NCI-H526 treated with DMSO at 0.1 percent for 48 hours (cell line): ENCODE measurements at regions not wholly inside any gene's neighbourhood (a gene's known extent, or its start where the extent isn't known, plus 50 kb on each side); places are given as distances from the start of the nearest gene placed in this dataset.
"Not testable (repeated sequence)": the region's sequence is repeated elsewhere in the genome, so short reads cannot be mapped to it uniquely, and the experiment has no call there.

Experiments used
- DNase-seq: peaks from one replicate; lab custom pipeline; 2025; lab: John Stamatoyannopoulos, UW

DNA sequence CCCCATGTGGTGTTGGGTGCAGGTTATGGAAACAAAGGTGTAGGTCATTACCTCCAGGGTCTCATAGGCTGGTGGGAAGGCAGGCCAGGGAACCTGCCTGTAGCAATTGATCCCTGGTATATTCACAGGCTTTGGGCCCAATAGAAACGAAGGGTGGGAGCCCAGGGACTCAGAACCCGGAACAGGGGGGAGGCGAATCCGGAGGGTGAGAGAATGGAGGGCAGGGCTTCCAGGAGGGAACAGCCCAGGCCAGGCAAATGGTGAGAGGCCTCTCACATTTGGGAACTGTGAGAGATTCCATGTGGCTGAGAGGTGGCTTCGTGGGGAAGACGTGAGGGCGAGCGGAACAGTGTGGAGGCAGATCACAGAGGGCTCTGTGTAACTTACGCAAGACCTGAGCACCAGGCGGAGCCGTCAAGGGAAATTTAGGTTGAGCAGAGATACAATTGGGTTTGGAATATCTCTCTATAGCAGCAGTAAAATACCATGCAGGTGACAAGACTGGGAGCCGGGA lies 267.1 kb downstream of the ERMARD start:
- DNase-seq: no peak

DNA sequence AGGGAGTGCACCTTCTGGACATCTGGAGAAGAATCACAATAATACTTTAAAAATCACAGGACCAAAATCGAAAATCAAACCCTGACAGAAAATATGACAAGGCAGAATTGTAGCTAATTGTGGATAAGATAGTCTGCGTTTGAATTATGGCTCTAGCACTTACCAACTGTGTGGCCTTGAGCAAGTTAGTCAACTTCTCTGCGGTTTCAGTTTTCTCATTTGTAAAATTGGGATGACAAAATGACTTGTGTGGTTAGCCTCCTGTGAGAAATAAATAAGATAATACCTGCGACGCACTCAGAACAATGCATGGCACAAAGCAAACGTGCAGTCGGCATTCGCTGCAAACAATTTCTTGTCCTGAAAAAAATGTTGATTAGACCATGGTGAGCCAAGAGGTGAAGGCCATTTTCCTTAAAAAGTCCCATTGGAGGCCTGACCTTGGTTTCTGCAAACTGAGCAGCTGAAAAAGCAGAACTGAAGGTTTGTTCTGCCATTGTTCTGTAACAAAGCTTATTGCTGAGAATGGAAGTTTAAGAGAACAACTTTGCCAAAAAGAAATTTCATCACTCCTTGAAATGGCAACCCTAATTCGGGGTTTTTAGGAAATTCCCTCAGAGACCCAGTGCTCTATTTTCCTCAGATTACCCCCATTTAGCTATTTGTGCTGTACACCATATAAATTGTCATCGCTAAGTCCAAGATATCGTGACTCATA lies 266.3 kb downstream of the ERMARD start:
- no peak for DNase-seq

DNA sequence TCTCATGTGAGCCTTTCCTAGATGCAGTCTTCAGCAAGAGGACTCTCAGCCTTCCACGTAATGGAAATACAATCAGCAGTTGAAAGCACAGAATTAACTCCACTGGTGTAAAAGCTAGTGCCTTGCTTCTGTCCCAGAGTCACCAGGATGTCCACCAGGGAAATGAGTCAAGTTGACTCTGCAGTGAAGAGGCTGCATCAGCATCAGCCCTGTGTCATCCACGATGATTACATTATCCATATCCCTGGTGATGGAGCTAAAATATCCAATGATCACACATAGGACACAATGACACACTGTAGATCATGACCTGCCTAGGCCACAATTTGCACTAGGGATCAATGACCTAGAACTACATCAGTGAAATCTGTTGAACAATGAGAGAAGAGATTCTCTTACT lies 262.4 kb downstream of the ERMARD start:
- DNase-seq: no peak

DNA sequence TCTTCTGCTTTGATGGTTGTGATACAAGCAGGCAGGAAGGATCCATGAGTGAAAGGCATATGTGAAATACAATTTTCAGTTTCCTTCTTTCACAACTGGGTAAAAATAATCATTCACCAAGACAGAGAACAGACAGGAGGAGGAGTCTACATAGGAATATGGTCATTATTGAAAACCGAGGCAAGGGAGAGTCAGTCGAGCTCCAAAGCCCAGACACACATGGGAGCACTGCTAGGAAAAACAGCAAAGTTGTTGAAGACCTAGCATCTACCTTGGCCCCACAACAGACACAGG lies 260.6 kb downstream of the ERMARD start:
- DNase-seq: no peak

DNA sequence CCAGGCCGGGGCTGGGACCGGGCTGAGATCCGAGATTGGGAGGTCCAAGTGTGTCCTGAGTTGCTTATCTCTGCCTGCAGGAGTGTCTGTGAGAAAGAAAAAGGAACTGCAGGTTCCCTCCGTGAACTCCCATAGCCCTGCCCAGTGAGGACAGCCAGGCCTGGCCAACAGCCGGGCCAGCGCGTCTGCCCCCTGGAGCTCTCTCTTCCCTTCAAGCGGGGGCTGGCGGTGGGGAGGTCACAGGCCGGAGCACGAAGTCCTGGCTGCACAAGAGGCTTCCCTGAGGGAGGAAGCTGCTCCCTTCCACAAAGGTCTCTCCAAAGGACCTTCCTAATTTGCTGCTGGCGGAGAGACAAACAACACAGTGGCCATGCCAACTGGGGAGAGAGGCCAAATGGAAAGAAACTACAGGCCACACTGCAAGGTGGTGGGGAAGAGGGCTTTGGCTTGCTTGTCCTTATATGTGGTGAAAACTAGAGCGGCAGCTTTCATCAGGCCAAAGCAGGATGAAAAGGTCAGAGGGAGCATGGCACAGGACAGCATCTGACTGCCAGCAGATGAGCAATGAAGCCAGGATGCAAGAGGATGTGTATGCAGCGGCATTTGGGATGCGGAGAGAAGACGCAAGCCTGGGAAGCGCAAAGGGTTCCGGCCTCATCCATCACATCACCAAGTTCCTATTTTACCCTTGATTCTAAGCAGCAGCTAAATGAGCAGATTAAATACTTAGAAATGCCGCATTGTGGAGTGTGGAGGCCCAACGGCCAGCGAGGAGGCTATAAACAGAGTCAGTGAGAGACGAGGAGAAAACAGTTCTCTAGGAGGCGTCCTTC lies 260.0 kb downstream of the ERMARD start:
- no peak for DNase-seq

DNA sequence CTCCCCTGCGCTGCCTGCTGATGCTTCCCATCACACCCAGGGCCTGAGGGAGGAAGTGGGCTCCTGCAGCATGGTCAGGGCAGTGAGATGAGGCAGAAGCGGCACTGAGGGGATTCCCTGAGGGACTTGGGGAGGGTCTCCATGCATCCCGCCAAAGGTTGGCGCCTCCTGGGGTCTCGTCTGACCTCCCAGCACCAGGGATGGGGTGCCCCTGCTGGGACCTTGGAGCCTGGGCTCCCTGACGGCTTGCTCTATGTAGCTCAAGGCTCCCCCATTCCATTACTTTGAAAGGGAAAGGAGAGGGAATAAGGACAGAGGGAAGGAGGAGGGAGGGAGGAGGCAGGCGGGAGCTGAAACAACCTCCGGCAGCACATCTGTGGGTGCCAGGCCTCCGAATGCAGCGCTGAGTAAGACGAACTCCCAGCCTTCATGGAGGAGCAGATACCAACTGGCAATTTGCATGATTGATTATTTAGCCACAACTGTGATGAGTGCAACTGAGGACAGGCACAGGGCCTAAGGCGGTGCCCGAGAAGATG lies 259.3 kb downstream of the ERMARD start:
- DNase-seq: no peak

DNA sequence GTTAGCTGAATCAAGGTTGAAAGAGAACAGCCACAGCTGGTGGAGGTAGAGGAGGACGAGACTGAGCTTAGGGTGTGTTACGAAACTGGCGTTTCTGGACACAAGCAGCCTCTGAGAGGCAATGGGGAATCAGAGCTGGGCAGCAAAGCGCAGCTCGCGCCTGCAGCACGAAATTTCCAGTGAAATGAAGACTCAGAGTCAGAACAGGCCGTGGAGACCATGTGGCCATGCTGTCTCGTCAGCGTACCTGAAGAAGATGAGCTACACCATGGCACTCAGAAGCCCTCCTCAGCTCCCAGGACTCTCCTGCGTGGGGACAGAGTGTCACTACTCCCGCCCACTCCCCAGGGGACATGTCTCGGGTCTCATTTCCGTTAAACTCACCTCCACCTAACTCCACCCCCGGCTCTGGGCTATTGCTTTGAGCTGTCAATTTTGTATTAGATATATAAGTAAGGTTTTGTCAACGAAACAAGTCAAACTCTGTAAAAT lies 256.9 kb downstream of the ERMARD start:
- no peak for DNase-seq

DNA sequence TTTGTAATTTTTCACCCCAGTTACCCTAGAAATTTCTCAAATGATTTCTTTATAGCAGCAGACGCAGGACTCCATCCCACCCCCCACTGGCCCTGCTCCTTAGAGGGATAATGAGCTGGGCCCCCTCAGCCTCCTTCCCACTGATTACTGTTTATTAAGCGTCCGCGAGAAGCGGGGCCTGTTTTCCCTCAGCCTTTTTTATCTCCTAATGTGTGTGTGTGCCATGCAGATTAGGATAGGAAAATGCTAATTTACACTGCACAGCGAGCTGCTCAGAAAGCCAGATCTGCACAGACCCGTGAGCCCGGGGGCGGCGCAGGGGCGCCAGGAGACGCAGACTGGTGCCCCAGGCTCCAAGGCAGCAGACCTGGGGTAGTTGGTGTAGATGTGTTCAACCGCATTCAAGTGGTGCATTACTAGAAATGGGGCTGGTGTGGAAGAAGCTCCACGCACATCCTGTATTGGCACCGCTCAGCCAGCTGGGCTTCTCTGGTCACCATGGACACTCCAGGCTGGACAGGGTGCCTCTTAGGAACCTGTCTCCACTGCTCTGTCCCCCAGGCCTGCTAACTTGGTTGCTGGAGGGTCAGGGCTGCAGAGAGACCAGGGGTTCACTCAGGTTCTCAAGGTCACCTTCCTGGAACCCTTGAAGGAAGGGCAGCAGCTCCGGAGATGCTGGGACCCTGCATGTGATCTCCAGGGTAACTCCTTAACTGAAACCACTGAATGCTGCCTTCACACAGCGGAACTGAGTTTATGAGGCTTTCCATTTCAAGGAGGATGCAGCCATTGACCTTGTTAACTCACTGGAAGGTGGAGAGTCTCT lies 256.3 kb downstream of the ERMARD start:
- DNase-seq: peak; percentile 53

DNA sequence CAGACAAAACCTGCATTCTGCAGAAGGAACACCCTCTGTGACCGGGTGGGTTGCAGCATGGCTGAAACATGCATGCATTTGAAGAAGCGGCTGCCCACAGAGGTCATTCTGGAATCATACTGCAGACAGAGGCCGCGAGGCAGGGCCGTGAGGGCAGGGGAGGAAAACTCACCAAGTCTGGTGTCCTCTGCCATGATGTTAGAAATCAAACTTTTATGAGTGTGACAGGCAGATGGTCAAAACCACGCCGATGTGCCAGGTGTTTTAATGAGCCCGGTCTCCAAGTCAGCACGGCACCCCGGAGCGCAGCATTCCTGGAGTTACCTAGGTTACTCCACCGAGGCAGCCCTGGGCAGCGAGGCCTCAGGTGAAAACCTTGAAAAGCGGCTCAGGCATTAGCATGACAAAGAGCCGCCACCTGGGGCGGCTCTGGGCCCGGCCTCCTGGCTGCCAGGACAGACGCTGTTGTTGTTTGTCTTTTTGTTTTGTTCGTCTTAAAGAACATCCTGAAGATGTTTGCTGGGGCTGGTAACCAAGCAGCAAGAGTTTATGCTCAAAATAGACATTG lies 255.6 kb downstream of the ERMARD start:
- DNase-seq: no peak

DNA sequence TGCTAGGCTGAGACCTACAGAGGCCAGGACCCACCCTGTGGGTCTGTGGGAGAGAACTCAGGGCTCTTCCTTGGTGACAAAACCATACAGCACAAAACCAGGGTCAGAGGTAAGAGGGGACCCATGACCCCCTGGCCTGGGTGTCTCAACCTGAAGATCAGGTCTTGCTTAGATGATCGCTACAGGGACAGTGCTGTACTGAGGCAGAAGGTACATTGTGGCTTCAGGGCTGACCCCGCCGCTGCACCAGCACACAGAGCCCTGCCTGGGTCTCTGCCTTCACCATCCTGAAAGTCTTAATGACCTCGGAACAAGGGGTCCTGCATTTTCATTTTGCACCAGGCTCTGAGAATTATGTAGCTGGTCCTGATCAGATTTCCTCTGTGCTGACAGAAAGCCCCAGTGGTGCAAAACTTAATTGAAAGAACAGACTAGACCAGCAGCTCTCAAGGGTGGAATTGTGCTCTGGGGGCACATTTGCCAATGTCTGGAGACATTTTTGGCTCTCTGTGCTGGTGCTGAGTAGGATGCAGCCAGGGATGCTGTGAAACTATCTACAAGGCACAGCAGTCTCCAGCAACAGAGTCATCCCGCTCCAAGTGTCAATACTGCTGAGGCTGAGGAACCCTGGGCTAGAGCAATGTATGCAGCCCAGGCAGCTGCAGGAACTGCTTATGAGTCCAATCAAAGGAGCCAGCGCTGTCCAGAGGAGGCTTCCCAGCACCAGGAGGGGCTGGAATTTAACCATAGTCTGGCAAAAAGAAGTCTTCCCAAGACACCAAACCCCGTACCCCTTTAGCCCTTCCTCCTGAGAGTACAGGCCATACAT lies 254.9 kb downstream of the ERMARD start:
- DNase-seq: no peak

DNA sequence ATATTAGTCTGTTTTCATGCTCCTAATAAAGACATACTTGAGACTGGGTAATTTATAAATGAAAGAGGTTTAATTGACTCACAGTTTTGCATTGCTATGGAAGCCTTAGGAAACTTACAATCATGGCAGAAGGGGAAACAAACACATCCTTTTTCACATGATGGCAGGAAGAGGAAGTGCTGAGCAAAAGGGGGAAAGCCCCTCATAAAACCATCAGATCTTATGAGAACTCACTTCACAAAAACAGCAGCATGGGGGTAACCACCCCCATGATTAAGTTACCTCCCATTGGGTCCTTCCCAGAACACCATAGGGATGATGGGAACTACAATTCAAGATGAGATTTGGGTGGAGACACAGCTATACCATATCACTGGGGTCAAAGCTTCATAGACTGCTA lies 254.2 kb downstream of the ERMARD start:
- DNase-seq: no peak

DNA sequence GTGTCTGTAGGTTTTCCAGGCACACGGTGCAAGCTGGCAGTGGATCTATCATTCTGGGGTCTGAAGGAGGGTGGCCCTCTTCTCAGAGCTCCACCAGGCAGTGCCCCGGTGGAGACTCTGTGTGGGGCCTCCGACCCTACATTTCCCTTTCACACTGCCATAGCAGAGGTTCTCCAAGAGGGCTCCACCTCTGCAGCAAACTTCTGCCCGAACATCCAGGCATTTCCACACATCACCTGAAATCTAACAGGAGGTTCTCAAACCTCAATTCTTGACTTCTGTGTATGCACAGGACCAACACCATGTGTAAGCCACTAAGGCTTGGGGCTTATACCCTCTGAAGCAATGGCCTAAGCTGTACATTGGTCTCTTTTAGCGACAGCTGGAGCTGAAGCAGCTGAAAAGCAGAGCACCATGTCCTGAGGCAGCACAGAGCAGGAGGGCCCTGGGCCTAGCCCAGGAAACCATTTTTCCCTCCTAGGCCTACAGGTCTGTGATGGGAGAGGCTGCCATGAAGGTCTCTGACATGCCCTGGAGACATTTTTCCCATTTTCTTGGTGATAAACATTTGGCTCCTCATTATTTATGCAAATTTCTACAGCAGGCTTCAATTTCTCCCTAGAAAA lies 253.3 kb downstream of the ERMARD start:
- DNase-seq: no peak

DNA sequence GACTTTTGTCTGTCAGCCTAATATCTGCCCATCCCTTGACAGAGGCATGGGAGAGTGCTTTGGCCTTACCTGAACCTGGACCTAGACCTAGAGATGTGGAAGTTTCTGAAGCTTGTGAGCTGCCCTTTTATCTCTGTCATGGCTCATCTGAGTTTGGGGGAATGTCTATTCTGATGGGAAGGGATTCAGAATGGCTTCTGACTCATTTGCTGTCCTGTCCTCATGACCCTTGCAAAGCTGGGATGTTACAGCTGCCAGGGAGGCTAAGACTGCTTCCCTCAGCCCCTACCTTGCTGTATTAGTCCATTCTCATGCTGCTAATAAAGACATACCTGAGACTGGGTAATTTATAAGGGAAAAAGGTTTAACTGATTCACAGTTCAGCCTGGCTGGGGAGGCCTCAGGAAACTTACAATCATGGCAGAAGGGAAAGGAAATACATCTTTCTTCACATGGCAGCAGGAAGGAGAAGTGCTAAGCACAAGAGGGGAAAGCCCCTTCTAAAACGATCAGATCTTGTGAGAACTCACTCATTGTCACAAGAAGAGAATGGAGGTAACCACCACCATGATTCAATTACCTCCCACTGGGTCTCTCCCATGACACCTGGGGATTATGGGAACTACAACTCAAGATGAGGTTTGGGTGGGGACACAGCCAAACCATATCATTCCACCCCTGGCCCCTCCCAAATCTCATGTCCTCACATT lies 252.2 kb downstream of the ERMARD start:
- DNase-seq: no peak

DNA sequence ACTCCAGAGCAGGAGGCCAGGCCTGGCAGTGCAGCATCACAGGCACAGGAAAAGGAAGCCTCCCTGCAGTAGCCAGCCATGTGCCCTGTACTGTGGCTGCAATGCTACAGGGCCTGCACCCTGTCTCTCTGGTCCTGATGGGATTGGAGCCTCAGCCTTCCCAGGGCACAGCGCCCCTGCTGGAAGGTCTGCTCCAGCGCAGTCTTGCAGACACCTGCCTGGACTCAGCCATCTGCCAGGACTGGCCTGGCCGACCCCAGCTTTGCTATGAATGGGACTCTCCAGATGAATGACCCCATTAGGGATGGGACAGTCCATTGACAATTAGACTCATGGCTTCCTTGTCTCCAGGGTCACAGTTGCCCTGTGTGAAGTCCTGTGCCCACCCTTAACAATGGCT lies 251.6 kb downstream of the ERMARD start:
- no peak for DNase-seq

DNA sequence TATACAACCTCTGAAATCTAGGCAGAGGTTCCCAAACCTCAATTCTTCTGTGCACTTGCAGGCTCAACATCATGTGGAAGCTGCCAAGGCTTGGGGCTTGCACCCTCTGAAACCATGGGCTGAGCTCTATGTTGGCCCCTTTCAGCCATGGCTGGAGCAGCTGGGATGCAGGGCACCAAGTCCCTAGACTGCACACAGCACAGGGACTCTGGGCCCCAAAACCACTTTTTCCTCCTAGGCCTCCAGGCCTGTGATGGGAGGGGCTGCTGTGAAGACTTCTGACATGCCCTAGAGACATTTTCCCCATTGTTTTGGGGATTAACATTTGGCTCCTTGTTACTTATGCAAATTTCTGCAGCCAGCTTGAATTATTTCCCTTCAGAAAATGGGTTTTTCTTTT lies 250.4 kb downstream of the ERMARD start:
- DNase-seq: not testable (repeated sequence)

DNA sequence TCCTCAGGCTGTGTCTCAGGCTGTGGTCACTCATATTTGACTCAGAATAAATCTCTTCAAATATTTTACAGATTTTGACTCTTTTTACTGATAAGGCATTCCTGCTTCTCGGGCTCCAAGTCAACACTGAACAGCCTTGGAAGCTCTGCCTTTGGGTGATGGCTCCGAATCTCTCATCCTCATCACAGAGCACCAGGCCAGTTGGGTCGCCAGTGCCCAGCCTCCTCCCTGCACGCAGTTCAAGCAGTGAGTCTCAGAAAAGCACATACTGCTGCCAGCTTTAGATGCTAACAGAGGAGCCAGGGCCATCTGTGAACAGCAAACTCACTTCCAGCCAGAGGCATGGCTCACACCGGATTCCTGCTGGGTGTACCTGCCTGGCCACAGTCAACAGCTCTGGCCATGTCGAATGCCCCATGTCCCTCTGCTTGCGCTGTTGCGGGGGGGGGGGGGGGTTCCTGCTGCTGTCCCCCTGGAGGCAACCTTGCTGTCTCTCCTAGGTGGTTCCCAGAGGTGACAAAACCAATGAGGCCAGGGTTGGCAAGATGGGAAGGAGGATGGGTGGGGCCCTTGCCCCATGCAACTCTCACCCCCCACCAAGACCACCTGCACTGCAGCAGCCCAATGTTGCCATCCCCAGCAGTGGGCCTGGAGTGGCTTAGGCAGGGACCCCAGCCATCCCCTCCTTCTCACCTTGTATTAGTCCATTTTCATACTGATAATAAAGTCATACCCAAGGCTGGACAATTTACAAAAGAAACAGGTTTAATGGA lies 248.8 kb downstream of the ERMARD start:
- DNase-seq: no peak

DNA sequence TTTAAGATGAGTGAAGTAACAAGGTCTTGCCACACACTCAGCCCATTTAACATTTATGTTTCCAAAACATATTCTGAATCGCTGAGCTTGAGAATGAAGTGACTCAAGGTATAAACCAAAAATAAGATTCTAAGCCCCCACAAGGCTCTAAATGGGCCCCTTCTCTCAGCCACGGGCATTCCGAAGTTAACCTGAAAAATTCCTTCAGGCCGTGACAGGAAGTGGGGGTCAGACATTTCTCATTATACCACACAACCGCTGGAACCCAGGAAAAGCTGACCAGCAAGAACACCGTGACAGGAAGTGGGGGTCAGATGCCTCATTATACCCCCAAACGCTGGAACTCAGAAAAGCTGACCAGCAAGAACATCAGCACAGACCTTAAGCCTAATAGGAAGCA lies 247.9 kb downstream of the ERMARD start:
- no peak for DNase-seq

DNA sequence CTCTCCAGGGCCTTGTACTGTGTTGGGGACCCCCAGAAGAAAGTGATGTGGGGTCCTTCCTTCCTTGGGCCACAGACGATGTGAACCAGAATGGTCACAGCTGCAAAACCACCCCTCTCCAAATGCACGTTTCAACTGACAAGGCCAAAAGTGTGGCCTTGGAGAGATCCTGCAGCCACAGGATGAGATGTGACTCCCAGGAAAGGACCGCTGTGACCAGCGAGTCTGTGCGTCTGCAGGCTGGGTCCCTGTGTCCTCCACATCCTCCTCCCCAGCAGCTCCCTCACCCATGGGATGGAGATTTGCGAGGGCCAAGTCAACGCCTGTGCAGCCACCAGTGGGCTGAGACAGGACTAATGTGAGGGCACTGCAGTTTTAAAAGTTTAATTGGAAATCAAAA lies 247.0 kb downstream of the ERMARD start:
- no peak for DNase-seq

DNA sequence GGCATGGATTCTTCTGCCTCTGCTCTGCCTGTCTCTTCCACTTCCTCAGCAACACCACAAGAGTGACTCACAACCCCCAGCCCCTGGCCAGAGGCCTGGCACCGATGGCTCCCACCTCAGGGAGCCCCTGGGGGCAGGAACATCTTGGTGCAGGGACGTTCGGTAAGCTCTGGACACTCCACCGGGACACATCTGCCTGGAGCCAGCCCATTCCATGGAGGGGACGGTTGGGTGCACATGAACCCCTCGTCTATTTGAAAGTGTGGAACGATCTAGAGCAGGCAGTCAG lies 246.5 kb downstream of the ERMARD start:
- no peak for DNase-seq
